ENCODE measurements at regions not wholly inside any gene's neighbourhood (a gene's known extent, or its start where the extent isn't known, plus 50 kb on each side); places are given as distances from the start of the nearest gene placed in this dataset.

- no peak for DNase-seq (ENCODE audit: low read depth)
- no peak for TF ChIP-seq CTCF (IDR thresholded peaks at IDR 0.05; ENCODE audit: control insufficient read depth, extremely low read depth, insufficient read depth)
Measured at GRCh38 chr3:22507709-22508108, 695.4 kb upstream of the UBE2E2 start.

GRCh38 chr3:22523925-22524324 lies 679.2 kb upstream of the UBE2E2 start:
- no peak overlapping the region for H3K4me3 ChIP-seq (ENCODE audit: low read depth, low read length)
- no peak for DNase-seq (ENCODE audit: low read depth)
- TF ChIP-seq CTCF (IDR thresholded peaks at IDR 0.05; ENCODE audit: control insufficient read depth, extremely low read depth, insufficient read depth) = no peak

More at GRCh38 chr3:22507709-22508108, 695.4 kb upstream of the UBE2E2 start:
- H3K4me3 ChIP-seq (ENCODE audit: low read depth, low read length) = no peak overlapping the region

- H3K4me3 ChIP-seq (ENCODE audit: low read depth, low read length) = no peak overlapping the region
- TF ChIP-seq CTCF (IDR thresholded peaks at IDR 0.05; ENCODE audit: control insufficient read depth, extremely low read depth, insufficient read depth) = no peak
- no peak for DNase-seq (ENCODE audit: low read depth)
Measured at GRCh38 chr3:22526266-22526837, 676.8 kb upstream of the UBE2E2 start.

GRCh38 chr3:22536541-22536940 lies 666.6 kb upstream of the UBE2E2 start:
- no peak for DNase-seq (ENCODE audit: low read depth)
- no peak for TF ChIP-seq CTCF (IDR thresholded peaks at IDR 0.05; ENCODE audit: control insufficient read depth, extremely low read depth, insufficient read depth)
- no peak overlapping the region for H3K4me3 ChIP-seq (ENCODE audit: low read depth, low read length)

GRCh38 chr3:22537560-22537959 lies 665.6 kb upstream of the UBE2E2 start:
- DNase-seq (ENCODE audit: low read depth) = no peak
- H3K4me3 ChIP-seq (ENCODE audit: low read depth, low read length) = no peak overlapping the region
- TF ChIP-seq CTCF (IDR thresholded peaks at IDR 0.05; ENCODE audit: control insufficient read depth, extremely low read depth, insufficient read depth) = no peak

GRCh38 chr3:22542311-22542710 lies 660.8 kb upstream of the UBE2E2 start:
- no peak overlapping the region for H3K4me3 ChIP-seq (ENCODE audit: low read depth, low read length)
- no peak for DNase-seq (ENCODE audit: low read depth)
- TF ChIP-seq CTCF (IDR thresholded peaks at IDR 0.05; ENCODE audit: control insufficient read depth, extremely low read depth, insufficient read depth) = no peak

- H3K4me3 ChIP-seq (ENCODE audit: low read depth, low read length) = no peak overlapping the region
- DNase-seq (ENCODE audit: low read depth) = no peak
- no peak for TF ChIP-seq CTCF (IDR thresholded peaks at IDR 0.05; ENCODE audit: control insufficient read depth, extremely low read depth, insufficient read depth)
Measured at GRCh38 chr3:22555753-22556435, 647.2 kb upstream of the UBE2E2 start.

Data from LNCaP clone FGC (cell line).